WTC11 (cell line): ENCODE measurements at regions not wholly inside any gene's neighbourhood (a gene's known extent, or its start where the extent isn't known, plus 50 kb on each side); places are given as distances from the start of the nearest gene placed in this dataset.

Experiments used
- ATAC-seq: fragments of 200-7000 bp; cut with Tn5 transposase; 2 replicates; pipeline ENCODE4 v1.10.0; 2021; ENCODE audit warnings: mild to moderate bottlenecking, moderate library complexity
- CTCF ChIA-PET: fragments of 300-600 bp; sonication (Branson Sonifier 250); formaldehyde crosslinking; loops from one replicate; lab custom pipeline; 2021; ENCODE audit warnings: antibody characterized with exemption; lab: Charles Lee
- POLR2A ChIA-PET: fragments of 350-600 bp; sonication (Branson Sonifier 250); formaldehyde crosslinking; loops from one replicate; lab custom pipeline; 2021; ENCODE audit warnings: antibody characterized with exemption; lab: Charles Lee
- DNase-seq: peaks from one replicate; pipeline ENCODE4 v3.0.0; 2021; ENCODE audit warnings: low spot score
- H3K27ac Mint-ChIP-seq: 2 replicates; pipeline ENCODE4 v1.8.0; 2021; ENCODE audit warnings: mixed read lengths
- H3K27me3 Mint-ChIP-seq: 2 replicates; pipeline ENCODE4 v1.8.0; 2021; ENCODE audit warnings: low read depth, mild to moderate bottlenecking, moderate library complexity, mixed read lengths
- H3K36me3 Mint-ChIP-seq: 2 replicates; pipeline ENCODE4 v1.8.0; 2021; ENCODE audit warnings: mixed read lengths
- H3K4me1 Mint-ChIP-seq: 2 replicates; pipeline ENCODE4 v1.8.0; 2022; ENCODE audit warnings: mixed read lengths
- H3K4me3 Mint-ChIP-seq: 2 replicates; pipeline ENCODE4 v1.8.0; 2021; ENCODE audit warnings: mild to moderate bottlenecking, moderate library complexity, mixed read lengths
- H3K9me3 Mint-ChIP-seq: 2 replicates; pipeline ENCODE4 v1.8.0; 2021; ENCODE audit warnings: mixed read lengths
- AR ChIP-seq: fragments of 250-450 bp; sonication (Bioruptor Pico); IDR thresholded peaks from 2 replicates; pipeline ENCODE4 v1.9.0; 2021; ENCODE audit warnings: mild to moderate bottlenecking
- ATF6 ChIP-seq: sonication (generic); formaldehyde crosslinking; IDR thresholded peaks from 2 replicates; pipeline ENCODE4 v1.8.1; 2023; ENCODE audit warnings: mild to moderate bottlenecking, missing genetic modification reagents
- CREB1 ChIP-seq: sonication (generic); formaldehyde crosslinking; IDR thresholded peaks from 2 replicates; pipeline ENCODE4 v1.8.0; 2023; ENCODE audit warnings: mild to moderate bottlenecking, missing genetic modification reagents
- CREM ChIP-seq: sonication (generic); formaldehyde crosslinking; IDR thresholded peaks from 2 replicates; pipeline ENCODE4 v1.8.1; 2022; ENCODE audit warnings: mild to moderate bottlenecking, missing genetic modification reagents, moderate library complexity
- ETV6 ChIP-seq: sonication (generic); formaldehyde crosslinking; IDR thresholded peaks from 2 replicates; pipeline ENCODE4 v1.8.1; 2022; ENCODE audit warnings: mild to moderate bottlenecking, missing genetic modification reagents
- GABPB1 ChIP-seq: sonication (generic); formaldehyde crosslinking; IDR thresholded peaks from 2 replicates; pipeline ENCODE4 v1.8.1; 2023; ENCODE audit warnings: mild to moderate bottlenecking, missing genetic modification reagents
- HMGXB4 ChIP-seq: sonication (generic); formaldehyde crosslinking; IDR thresholded peaks from 2 replicates; pipeline ENCODE4 v1.8.1; 2023; ENCODE audit warnings: mild to moderate bottlenecking, moderate library complexity, missing genetic modification reagents
- JUN ChIP-seq: sonication (generic); formaldehyde crosslinking; IDR thresholded peaks from 2 replicates; pipeline ENCODE4 v1.8.0; 2023; ENCODE audit warnings: mild to moderate bottlenecking, missing genetic modification reagents
- MXD4 ChIP-seq: fragments of 250-450 bp; sonication (Bioruptor Pico); IDR thresholded peaks from 2 replicates; pipeline ENCODE4 v1.8.0; 2021; ENCODE audit warnings: mild to moderate bottlenecking, moderate library complexity, borderline replicate concordance
- NR1H2 ChIP-seq: sonication (generic); formaldehyde crosslinking; IDR thresholded peaks from 2 replicates; pipeline ENCODE4 v1.9.0; 2021; ENCODE audit warnings: mild to moderate bottlenecking, moderate library complexity, missing genetic modification reagents
- RELA ChIP-seq: sonication (generic); formaldehyde crosslinking; IDR thresholded peaks from 2 replicates; pipeline ENCODE4 v1.8.1; 2022; ENCODE audit warnings: missing genetic modification reagents, mild to moderate bottlenecking, borderline replicate concordance
- RORB ChIP-seq: fragments of 250-450 bp; sonication (Bioruptor Pico); IDR thresholded peaks from 2 replicates; pipeline ENCODE4 v1.9.0; 2021; ENCODE audit warnings: mild to moderate bottlenecking
- SMAD3 ChIP-seq: sonication (generic); formaldehyde crosslinking; IDR thresholded peaks from 2 replicates; pipeline ENCODE4 v1.8.0; 2022; ENCODE audit warnings: missing genetic modification reagents, mild to moderate bottlenecking, borderline replicate concordance
- SMAD4 ChIP-seq: sonication (generic); formaldehyde crosslinking; IDR thresholded peaks from 2 replicates; pipeline ENCODE4 v1.8.0; 2022; ENCODE audit warnings: mild to moderate bottlenecking, missing genetic modification reagents
- TP53 ChIP-seq: sonication (generic); formaldehyde crosslinking; IDR thresholded peaks from 2 replicates; pipeline ENCODE4 v1.8.1; 2023; ENCODE audit warnings: mild to moderate bottlenecking, missing genetic modification reagents
- USF2 ChIP-seq: sonication (generic); formaldehyde crosslinking; IDR thresholded peaks from 2 replicates; pipeline ENCODE4 v1.8.1; 2023; ENCODE audit warnings: mild to moderate bottlenecking, missing genetic modification reagents, moderate library complexity
- ZBTB43 ChIP-seq: sonication (generic); formaldehyde crosslinking; IDR thresholded peaks from 2 replicates; pipeline ENCODE4 v1.8.1; 2023; ENCODE audit warnings: mild to moderate bottlenecking, missing genetic modification reagents
- ZNF512 ChIP-seq: sonication (generic); formaldehyde crosslinking; IDR thresholded peaks from 2 replicates; pipeline ENCODE4 v1.8.1; 2022; ENCODE audit warnings: missing genetic modification reagents, borderline replicate concordance
- ZSCAN18 ChIP-seq: fragments of 250-450 bp; sonication (Bioruptor Pico); IDR thresholded peaks from 2 replicates; pipeline ENCODE4 v2.1.2; 2022; ENCODE audit warnings: mild to moderate bottlenecking, moderate library complexity

GRCh38 chr3:78293284-78293683 is 1253.4 kb downstream of the ROBO2 start:
- ATAC-seq (no peak), DNase-seq (no peak)
- Mint-ChIP-seq H3K4me3 (no peak overlapping the region), H3K27me3 (peaks cover 7% of the 10 kb centered on the region; the same call in 1 of the 2 replicates), H3K9me3 (peaks cover 6% of the 10 kb centered on the region; the same call in 1 of the 2 replicates), H3K27ac (no peak overlapping the region), H3K36me3 (no peaks in the 10 kb centered on the region), H3K4me1 (peaks cover 9% of the 10 kb centered on the region)
- ChIA-PET POLR2A (no interaction called here), CTCF (no interaction called here)
- TF ChIP-seq ZNF512 (CRISPR knock-in tag): no peak
- no peak for TF ChIP-seq MXD4
- no peak for TF ChIP-seq USF2 (CRISPR knock-in tag)

GRCh38 chr3:78304115-78304514 is 1264.2 kb downstream of the ROBO2 start:
- TF ChIP-seq SMAD4 (no peak), ETV6 (CRISPR knock-in tag) (no peak), RORB (CRISPR knock-in tag) (no peak), GABPB1 (CRISPR knock-in tag) (no peak), ATF6 (CRISPR knock-in tag) (no peak), CREB1 (no peak)
- DNase-seq (no peak), ATAC-seq (no peak)
- Mint-ChIP-seq H3K27me3 (0 out of 2 replicates have a peak, but pooled peaks cover 5% of the 10 kb centered on the region), H3K9me3 (peaks cover 37% of the 10 kb centered on the region), H3K27ac (no peak overlapping the region), H3K4me1 (no peaks in the 10 kb centered on the region), H3K36me3 (peaks cover 21% of the 10 kb centered on the region), H3K4me3 (no peak overlapping the region)
- CTCF ChIA-PET: no interaction called here
- POLR2A ChIA-PET: no interaction called here

GRCh38 chr3:78312851-78313250 is 1273.0 kb downstream of the ROBO2 start:
- H3K9me3 Mint-ChIP-seq: peaks cover 14% of the 10 kb centered on the region
- no peak overlapping the region for H3K4me3 Mint-ChIP-seq
- ATAC-seq (no peak), DNase-seq (no peak)
- POLR2A ChIA-PET: no interaction called here
- CTCF ChIA-PET: no interaction called here
- H3K27ac Mint-ChIP-seq: no peak overlapping the region
- H3K27me3 Mint-ChIP-seq: peaks cover 35% of the 10 kb centered on the region
- peaks cover 11% of the 10 kb centered on the region for H3K36me3 Mint-ChIP-seq
- H3K4me1 Mint-ChIP-seq: peaks cover 18% of the 10 kb centered on the region
- TF ChIP-seq TP53 (CRISPR knock-in tag): no peak
- TF ChIP-seq CREM (CRISPR knock-in tag): no peak
- no peak for TF ChIP-seq AR (CRISPR knock-in tag)
- no peak for TF ChIP-seq NR1H2 (CRISPR knock-in tag)
- TF ChIP-seq ETV6 (CRISPR knock-in tag): no peak
- no peak for TF ChIP-seq ZSCAN18
- no peak for TF ChIP-seq SMAD3
- TF ChIP-seq ZNF512 (CRISPR knock-in tag): no peak
- TF ChIP-seq ZBTB43 (CRISPR knock-in tag): no peak
- TF ChIP-seq HMGXB4: no peak
- TF ChIP-seq RELA (CRISPR knock-in tag): no peak
- no peak for TF ChIP-seq JUN
